ENCODE measurements at regions not wholly inside any gene's neighbourhood (a gene's known extent, or its start where the extent isn't known, plus 50 kb on each side); places are given as distances from the start of the nearest gene placed in this dataset.

DNA sequence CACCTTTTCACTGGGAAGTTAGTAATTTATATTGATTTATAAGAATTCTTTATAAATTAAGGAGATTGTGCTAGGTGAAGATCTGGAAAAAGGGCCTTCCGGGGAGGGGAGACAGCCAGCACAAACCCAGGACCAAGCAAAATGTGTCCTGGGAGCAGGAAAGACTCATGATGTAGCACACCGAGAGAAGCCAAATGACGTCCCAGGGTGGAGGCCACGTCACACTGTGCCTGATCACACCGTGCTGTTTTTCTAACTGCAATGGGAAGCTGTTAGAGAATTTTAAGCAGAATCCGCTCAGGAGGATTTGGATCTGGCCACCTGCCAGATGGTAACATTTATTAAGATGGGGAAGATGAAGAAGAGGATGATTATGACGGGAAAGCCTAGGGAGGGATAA lies 72.7 kb upstream of the AKAP12 start:
- Histone ChIP-seq H3K9me3 (ENCODE audit: low read depth) (no peaks in the 10 kb centered on the region), H3K27ac (no peak overlapping the region), H3K27me3 (no peaks in the 10 kb centered on the region), H3K36me3 (no peaks in the 10 kb centered on the region), H3K4me1 (ENCODE audit: low read depth) (peaks cover 6% of the 10 kb centered on the region), H3K4me3 (no peak overlapping the region)
- TF ChIP-seq, protein P1, sequence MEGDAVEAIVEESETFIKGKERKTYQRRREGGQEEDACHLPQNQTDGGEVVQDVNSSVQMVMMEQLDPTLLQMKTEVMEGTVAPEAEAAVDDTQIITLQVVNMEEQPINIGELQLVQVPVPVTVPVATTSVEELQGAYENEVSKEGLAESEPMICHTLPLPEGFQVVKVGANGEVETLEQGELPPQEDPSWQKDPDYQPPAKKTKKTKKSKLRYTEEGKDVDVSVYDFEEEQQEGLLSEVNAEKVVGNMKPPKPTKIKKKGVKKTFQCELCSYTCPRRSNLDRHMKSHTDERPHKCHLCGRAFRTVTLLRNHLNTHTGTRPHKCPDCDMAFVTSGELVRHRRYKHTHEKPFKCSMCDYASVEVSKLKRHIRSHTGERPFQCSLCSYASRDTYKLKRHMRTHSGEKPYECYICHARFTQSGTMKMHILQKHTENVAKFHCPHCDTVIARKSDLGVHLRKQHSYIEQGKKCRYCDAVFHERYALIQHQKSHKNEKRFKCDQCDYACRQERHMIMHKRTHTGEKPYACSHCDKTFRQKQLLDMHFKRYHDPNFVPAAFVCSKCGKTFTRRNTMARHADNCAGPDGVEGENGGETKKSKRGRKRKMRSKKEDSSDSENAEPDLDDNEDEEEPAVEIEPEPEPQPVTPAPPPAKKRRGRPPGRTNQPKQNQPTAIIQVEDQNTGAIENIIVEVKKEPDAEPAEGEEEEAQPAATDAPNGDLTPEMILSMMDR (IDR thresholded peaks at IDR 0.05; ENCODE audit: low read depth, low read length) = no peak
- DNase-seq (ENCODE audit: low read depth in 1 of 2, low spot score in 1 of 2) = no peak

DNA sequence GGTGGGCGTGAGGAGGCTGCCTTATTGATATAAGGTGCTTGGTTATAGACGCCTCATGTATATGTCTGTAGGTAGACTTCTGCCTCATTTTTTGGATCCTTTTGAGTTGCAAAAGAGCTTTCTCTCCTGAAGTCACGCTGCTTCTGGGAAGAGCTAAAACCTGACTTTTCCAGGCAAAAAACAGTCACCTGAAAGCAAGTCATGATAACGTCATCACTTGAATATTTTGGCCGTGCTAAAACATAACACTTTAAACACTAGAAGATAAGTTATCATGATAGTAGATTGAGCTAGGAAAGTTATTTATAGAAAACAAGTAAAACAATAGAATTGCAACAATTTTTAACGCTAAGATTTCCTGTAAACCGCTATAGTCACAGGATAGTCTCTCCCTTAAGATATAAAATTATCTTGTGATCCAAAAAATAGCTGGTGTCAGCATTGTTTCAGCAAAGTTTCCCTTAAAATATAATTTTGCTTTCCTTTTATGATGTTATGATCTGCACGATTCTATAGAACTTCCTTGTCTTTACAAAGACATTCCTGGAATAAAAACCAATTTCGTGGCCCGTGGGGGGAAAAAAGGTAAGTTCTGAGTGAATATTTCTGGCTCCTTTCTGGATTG lies 69.0 kb upstream of the AKAP12 start:
- Histone ChIP-seq H3K27ac (no peak overlapping the region), H3K36me3 (no peaks in the 10 kb centered on the region), H3K9me3 (ENCODE audit: low read depth) (no peaks in the 10 kb centered on the region), H3K4me3 (no peak overlapping the region), H3K27me3 (no peaks in the 10 kb centered on the region), H3K4me1 (ENCODE audit: low read depth) (peaks cover 6% of the 10 kb centered on the region)
- TF ChIP-seq, protein P1 (IDR thresholded peaks at IDR 0.05; ENCODE audit: low read depth, low read length) = no peak
- DNase-seq (ENCODE audit: low read depth in 1 of 2, low spot score in 1 of 2) = no peak

DNA sequence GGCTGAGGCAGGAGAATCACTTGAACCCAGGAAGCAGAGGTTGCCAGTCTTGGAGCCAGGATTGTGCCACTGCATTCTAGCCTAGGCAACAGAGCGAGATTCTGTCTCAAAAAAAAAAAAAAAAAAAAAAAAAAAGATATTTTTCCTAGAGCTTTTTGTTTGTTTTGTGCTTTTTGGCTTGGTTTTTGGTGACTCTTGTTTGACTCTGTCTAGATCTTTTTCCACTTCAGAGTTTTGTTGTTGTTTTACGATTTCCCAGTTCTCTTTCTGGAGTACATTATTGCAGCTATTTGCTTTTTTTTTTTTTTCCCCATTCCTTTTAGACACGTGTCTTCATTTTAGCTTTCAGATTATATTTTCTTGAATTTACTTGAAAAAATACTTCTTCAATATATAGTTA lies 67.0 kb upstream of the AKAP12 start:
- Histone ChIP-seq H3K27ac (no peak overlapping the region), H3K27me3 (no peaks in the 10 kb centered on the region), H3K36me3 (no peaks in the 10 kb centered on the region), H3K4me1 (ENCODE audit: low read depth) (peaks cover 6% of the 10 kb centered on the region), H3K9me3 (ENCODE audit: low read depth) (no peaks in the 10 kb centered on the region), H3K4me3 (no peak overlapping the region)
- TF ChIP-seq, protein P1 (IDR thresholded peaks at IDR 0.05; ENCODE audit: low read depth, low read length) = no peak
- DNase-seq (ENCODE audit: low read depth in 1 of 2, low spot score in 1 of 2) = no peak

DNA sequence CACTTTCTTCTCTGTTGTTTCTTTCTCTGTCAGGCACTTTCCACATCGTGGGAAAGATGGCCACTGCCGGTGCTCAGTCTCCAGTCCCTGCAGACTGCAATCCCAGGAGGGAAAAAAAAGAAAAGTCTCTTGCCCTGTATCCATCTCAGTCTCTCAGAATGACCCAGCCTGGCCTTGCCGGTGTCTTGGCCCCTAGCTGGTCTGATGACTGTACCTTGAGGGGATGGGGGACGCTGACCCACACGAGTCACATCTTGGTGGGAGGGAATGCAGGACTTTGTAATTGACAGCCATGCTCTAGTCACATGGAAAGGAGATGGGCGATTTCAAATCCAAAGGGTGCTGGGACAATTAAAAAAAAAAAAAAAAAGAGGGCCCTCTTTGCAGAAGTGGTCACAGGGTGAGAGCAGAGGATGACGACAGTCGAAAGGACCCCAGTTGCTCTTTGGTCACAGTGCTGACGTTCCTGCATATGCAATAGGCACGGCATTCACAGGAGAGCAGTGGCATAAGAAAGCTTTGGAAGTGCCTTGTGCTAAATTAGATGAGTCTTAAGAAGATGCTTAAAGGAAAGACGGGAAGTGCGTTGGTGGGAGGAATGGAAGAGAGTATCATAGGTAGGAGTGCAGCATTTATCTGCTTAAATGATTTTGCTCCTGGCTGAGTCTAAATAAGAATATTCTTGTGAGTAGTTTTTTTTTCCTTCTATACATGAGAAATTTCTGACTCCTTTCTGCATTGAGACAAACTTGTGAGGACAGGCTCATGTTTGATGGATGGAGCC lies 63.9 kb upstream of the AKAP12 start:
- no peak overlapping the region for H3K27ac ChIP-seq
- no peaks in the 10 kb centered on the region for H3K9me3 ChIP-seq (ENCODE audit: low read depth)
- peaks cover 7% of the 10 kb centered on the region for H3K4me1 ChIP-seq (ENCODE audit: low read depth)
- no peaks in the 10 kb centered on the region for H3K36me3 ChIP-seq
- TF ChIP-seq, protein P1 (IDR thresholded peaks at IDR 0.05; ENCODE audit: low read depth, low read length) = no peak
- no peak for DNase-seq (ENCODE audit: low read depth in 1 of 2, low spot score in 1 of 2)
- H3K4me3 ChIP-seq = no peak overlapping the region
- no peaks in the 10 kb centered on the region for H3K27me3 ChIP-seq

DNA sequence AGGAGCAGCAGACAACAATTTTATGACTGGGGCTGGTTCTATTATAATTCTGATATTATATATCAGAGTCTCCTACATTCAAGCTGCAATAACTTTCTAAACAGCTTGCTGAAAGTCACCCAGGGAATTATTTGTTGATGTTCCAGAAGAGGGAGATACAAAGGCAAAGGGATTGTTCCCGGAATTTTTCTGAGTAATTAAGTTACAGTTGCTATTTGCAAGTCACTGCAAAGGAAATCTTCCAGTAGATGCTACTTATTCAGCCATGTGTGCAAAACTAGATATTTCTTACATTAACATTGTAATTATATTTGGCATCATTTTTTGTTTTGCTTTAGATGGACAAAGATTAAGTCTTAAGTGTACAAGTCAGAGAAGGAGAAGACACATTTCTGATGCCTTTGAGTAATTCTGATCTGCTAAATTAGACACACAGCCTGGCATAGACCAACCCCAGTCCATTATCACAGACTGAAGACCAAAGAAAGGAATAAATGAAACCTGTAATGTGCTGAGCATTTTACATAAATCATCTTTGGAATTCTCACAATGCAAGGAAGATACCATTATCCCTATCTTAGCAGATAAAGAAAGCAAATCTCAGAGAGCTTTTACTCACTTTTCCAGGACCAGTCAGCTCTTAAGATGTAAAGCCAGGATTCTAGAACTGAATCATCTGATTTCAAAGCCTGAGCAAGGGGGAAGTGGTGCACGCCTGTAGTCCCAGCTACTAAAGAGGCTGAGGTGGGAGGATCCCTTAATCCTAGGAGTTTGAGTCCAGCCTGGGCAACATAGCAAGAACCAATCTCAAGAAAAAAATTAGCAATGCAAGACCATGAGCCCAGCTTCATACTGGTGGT lies 62.6 kb upstream of the AKAP12 start:
- Histone ChIP-seq H3K36me3 (no peaks in the 10 kb centered on the region), H3K4me3 (no peak overlapping the region), H3K9me3 (ENCODE audit: low read depth) (no peaks in the 10 kb centered on the region), H3K27ac (no peak overlapping the region), H3K27me3 (no peaks in the 10 kb centered on the region), H3K4me1 (ENCODE audit: low read depth) (peaks cover 11% of the 10 kb centered on the region)
- DNase-seq (ENCODE audit: low read depth in 1 of 2, low spot score in 1 of 2) = no peak
- TF ChIP-seq, protein P1 (IDR thresholded peaks at IDR 0.05; ENCODE audit: low read depth, low read length) = no peak

All from cardiac muscle cell (in vitro differentiated cells and primary cell).